Activated naive CD4-positive, alpha-beta T cell treated with anti-CD3 and anti-CD28 coated beads, Interleukin-2, amount 10 ng/mL, durations not matched to agents 7 days and 5 days (primary cell): ENCODE measurements at regions not wholly inside any gene's neighbourhood (a gene's known extent, or its start where the extent isn't known, plus 50 kb on each side); places are given as distances from the start of the nearest gene placed in this dataset.

ENCODE experiments used
- CTCF ChIA-PET: fragments of 350-600 bp; sonication (Branson Sonifier 250); formaldehyde crosslinking; loops from one replicate; lab custom pipeline; 2021; ENCODE audit warnings: antibody characterized with exemption; lab: Charles Lee
- DNase-seq: peaks from one replicate; pipeline ENCODE4 v3.0.0-alpha.2; 2020
- H3K27ac Mint-ChIP-seq: one replicate; pipeline ENCODE4 v1.8.0; 2021; ENCODE audit warnings: mild to moderate bottlenecking, moderate library complexity, mixed read lengths
- H3K27me3 Mint-ChIP-seq: one replicate; pipeline ENCODE4 v1.8.0; 2021; ENCODE audit warnings: mild to moderate bottlenecking, mixed read lengths
- H3K36me3 Mint-ChIP-seq: one replicate; pipeline ENCODE4 v1.8.0; 2021; ENCODE audit warnings: mixed read lengths
- H3K4me1 Mint-ChIP-seq: one replicate; pipeline ENCODE4 v1.8.0; 2021; ENCODE audit warnings: mixed read lengths
- H3K4me3 Mint-ChIP-seq: one replicate; pipeline ENCODE4 v1.8.0; 2021; ENCODE audit warnings: mild to moderate bottlenecking, moderate library complexity, mixed read lengths
- H3K9me3 Mint-ChIP-seq: one replicate; pipeline ENCODE4 v1.8.0; 2021; ENCODE audit warnings: mixed read lengths

DNA sequence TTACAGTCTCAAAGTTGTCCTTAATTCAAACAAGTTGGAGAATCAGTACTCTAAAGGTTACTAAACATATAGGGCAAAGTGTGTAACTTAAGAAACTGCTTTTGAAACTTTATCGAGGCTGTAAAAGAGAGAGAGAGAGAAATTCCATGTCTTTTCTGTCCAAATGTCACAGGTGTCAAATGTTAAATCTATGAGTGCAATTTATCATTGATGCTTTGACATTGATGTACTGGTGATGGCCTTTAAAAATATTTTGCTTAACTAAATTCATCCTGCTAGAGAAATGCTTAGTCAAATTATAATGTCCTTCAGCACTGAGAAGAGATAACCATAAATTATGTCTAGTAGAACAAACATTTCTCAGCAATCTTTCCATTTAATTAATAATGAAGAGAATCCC is 1602.1 kb upstream of the TMEFF2 start:
- Mint-ChIP-seq H3K36me3 (no peaks in the 10 kb centered on the region), H3K4me1 (no peaks in the 10 kb centered on the region), H3K27me3 (no peaks in the 10 kb centered on the region), H3K9me3 (no peaks in the 10 kb centered on the region), H3K4me3 (no peak overlapping the region), H3K27ac (no peak overlapping the region)
- DNase-seq = no peak
- CTCF ChIA-PET = no interaction called here

DNA sequence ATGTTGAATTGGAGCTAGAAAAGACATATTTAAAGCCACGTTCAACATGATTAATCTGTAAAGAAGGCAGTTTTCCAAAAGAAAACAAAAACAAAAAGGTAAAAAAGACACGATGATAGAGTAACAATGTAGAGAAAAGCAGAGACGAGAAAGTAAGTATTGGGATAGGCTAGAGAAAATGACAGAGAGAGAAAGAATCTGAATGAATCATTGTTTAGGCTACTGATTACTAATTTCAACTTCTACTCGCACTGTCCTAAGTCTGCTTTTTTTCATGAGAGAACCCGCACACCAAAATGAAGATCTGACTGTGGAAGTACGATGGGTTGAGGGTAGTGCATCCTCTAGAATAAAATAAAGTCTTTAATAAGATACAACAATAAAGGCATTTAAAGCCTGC is 1599.2 kb upstream of the TMEFF2 start:
- CTCF ChIA-PET = no interaction called here

DNA sequence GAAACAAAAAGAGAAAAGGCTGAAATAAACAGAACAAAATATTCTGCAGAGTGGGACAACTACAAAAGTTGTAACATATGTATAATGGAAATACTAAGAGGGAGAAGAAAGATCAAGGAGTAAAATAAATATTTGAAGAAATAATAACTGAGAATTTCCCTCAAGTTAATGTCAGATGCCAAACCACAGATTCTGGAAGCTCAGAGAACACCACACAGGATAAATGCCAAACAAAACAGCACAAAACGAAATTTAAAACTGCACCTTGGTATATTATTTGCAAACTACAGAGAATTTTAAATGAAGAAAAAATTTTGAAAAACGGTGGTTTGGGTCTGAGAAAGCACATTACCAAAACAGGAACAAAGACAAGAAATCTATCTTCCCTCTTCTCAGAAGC is 1588.9 kb upstream of the TMEFF2 start:
- DNase-seq = no peak
- Mint-ChIP-seq H3K27me3 (no peaks in the 10 kb centered on the region), H3K4me1 (no peaks in the 10 kb centered on the region), H3K9me3 (no peaks in the 10 kb centered on the region), H3K36me3 (no peaks in the 10 kb centered on the region), H3K27ac (no peak overlapping the region), H3K4me3 (no peak overlapping the region)
- CTCF ChIA-PET = no interaction called here

More for the DNA sequence above, 1599.2 kb upstream of the TMEFF2 start:
- no peaks in the 10 kb centered on the region for H3K36me3 Mint-ChIP-seq
- no peaks in the 10 kb centered on the region for H3K4me1 Mint-ChIP-seq
- H3K4me3 Mint-ChIP-seq = no peak overlapping the region
- DNase-seq = no peak
- H3K27ac Mint-ChIP-seq = peak overlapping the region; percentile 29
- no peaks in the 10 kb centered on the region for H3K9me3 Mint-ChIP-seq
- no peaks in the 10 kb centered on the region for H3K27me3 Mint-ChIP-seq

DNA sequence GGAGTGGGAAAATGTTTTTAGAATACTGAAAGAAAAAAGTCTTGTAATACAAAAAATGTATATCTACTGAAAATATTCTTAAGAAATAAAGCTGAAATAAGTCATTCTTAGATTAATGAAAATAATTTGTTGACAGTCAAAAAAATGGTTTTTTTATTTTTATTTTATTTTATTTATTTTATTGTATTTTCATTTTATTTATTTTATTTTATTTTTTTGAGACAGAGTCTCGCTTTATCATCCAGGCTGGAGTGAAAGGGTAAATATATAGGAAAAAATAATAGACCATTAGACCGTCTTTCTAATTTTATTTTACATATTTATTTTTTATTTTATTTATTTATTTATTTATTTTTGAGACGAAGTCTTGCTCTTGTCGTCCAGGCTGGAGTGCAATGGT is 1583.6 kb upstream of the TMEFF2 start:
- no peaks in the 10 kb centered on the region for H3K4me1 Mint-ChIP-seq
- CTCF ChIA-PET = no interaction called here

DNA sequence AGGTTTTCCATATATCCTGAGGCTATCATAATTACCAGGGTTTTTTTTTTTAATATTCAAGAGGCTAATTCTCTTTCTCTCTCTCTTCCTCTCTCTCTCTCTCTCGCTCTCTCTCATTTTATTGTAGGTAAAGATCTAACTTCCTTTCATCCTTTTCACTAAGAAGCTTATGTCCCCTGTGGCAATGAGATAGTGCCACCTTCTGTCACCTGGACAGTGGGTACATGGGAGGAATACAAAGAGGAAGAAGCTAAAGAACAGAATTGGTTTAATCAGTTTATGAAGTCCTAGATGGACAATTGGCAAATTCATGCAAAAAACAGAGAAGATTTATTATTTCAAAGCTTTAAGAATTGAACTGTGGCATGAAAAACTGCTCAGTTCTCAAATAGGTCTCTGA is 1582.3 kb upstream of the TMEFF2 start:
- H3K36me3 Mint-ChIP-seq = no peaks in the 10 kb centered on the region
- H3K9me3 Mint-ChIP-seq = no peaks in the 10 kb centered on the region
- H3K4me3 Mint-ChIP-seq = no peak overlapping the region
- H3K4me1 Mint-ChIP-seq = no peaks in the 10 kb centered on the region
- DNase-seq = no peak
- no peaks in the 10 kb centered on the region for H3K27me3 Mint-ChIP-seq
- no peak overlapping the region for H3K27ac Mint-ChIP-seq
- CTCF ChIA-PET = no interaction called here

More for the DNA sequence above, 1583.6 kb upstream of the TMEFF2 start:
- no peak for DNase-seq
- H3K9me3 Mint-ChIP-seq = no peaks in the 10 kb centered on the region
- H3K4me3 Mint-ChIP-seq = no peak overlapping the region
- no peaks in the 10 kb centered on the region for H3K36me3 Mint-ChIP-seq
- no peaks in the 10 kb centered on the region for H3K27me3 Mint-ChIP-seq
- no peak overlapping the region for H3K27ac Mint-ChIP-seq

DNA sequence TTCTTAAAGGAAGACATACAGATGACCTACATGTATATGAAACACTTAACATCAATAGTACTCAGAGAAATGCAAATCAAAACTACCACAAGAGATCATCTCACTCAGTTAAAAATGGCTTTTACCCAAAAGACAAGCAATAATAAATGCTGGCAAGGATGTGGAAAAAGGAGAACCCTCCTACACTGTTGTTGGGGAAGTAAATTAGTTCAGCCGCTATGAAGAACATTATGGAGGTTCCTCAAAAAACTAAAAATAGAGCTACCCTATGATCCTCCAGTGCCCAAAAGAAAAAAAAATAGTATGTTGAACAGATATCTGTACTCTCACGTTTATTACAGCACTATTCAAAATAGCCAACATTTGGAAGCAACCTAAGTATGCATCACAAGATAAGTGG is 1579.4 kb upstream of the TMEFF2 start:
- no peak for DNase-seq
- CTCF ChIA-PET = no interaction called here
- H3K4me3 Mint-ChIP-seq = no peak overlapping the region
- no peaks in the 10 kb centered on the region for H3K9me3 Mint-ChIP-seq
- H3K36me3 Mint-ChIP-seq = no peaks in the 10 kb centered on the region
- no peaks in the 10 kb centered on the region for H3K27me3 Mint-ChIP-seq
- H3K4me1 Mint-ChIP-seq = no peaks in the 10 kb centered on the region
- no peak overlapping the region for H3K27ac Mint-ChIP-seq

DNA sequence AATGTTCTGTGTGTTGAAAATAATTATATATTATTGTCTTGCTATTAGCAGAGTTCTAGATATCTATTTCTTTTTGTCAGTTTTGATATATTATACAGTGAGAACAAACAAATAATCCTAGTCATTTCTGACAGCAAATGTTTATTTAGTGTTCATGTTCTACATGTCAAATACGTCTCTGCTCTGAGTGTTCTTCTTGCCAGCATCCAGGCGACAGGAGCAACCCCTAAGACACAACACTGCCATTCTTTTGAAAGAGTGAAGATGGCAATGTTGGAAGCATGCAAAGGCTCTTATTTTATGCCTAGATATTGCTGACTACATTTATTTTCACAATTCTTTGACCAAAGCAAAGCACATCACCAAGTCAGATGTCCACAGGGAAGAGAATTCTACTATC is 1556.6 kb upstream of the TMEFF2 start:
- no peak for DNase-seq
- Mint-ChIP-seq H3K9me3 (no peaks in the 10 kb centered on the region), H3K36me3 (no peaks in the 10 kb centered on the region), H3K27me3 (no peaks in the 10 kb centered on the region), H3K4me1 (no peaks in the 10 kb centered on the region), H3K4me3 (no peak overlapping the region), H3K27ac (no peak overlapping the region)
- CTCF ChIA-PET = no interaction called here

GRCh38 chr2:193749485-193749884 is 1554.8 kb upstream of the TMEFF2 start:
- H3K36me3 Mint-ChIP-seq = no peaks in the 10 kb centered on the region
- no peak overlapping the region for H3K4me3 Mint-ChIP-seq
- no peaks in the 10 kb centered on the region for H3K27me3 Mint-ChIP-seq
- no peak overlapping the region for H3K27ac Mint-ChIP-seq
- no peak for DNase-seq
- H3K4me1 Mint-ChIP-seq = no peaks in the 10 kb centered on the region
- no peaks in the 10 kb centered on the region for H3K9me3 Mint-ChIP-seq
- CTCF ChIA-PET = no interaction called here

- Mint-ChIP-seq H3K4me3 (no peak overlapping the region), H3K27me3 (no peaks in the 10 kb centered on the region), H3K36me3 (no peaks in the 10 kb centered on the region), H3K27ac (no peak overlapping the region), H3K4me1 (no peaks in the 10 kb centered on the region), H3K9me3 (peaks cover 4% of the 10 kb centered on the region)
- CTCF ChIA-PET = no interaction called here
- DNase-seq = no peak
Measured at GRCh38 chr2:193743089-193743488, 1548.4 kb upstream of the TMEFF2 start.

DNA sequence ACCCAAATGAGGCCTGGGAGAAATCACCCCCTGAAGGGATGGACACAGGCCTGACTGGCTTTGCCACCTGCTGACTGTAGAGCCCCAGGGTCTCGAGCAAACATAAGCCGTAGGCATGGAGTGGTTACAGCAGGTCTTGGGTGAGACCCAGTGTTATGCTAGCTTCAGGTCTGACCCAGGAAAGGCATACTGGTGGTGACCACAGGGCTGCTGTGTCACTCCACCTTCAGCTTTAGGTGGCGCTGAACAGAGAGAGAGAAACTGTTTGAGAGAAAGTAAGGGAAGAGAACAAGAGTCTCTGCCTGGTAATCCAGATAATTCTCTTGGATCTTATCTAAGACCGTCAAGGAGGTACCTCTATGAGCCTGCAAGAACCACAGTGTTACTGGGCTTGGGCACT is 1544.2 kb upstream of the TMEFF2 start:
- DNase-seq = no peak
- Mint-ChIP-seq H3K27ac (no peak overlapping the region), H3K4me3 (no peak overlapping the region), H3K36me3 (no peaks in the 10 kb centered on the region), H3K4me1 (no peaks in the 10 kb centered on the region), H3K9me3 (peaks cover 2% of the 10 kb centered on the region), H3K27me3 (no peaks in the 10 kb centered on the region)
- CTCF ChIA-PET = no interaction called here

DNA sequence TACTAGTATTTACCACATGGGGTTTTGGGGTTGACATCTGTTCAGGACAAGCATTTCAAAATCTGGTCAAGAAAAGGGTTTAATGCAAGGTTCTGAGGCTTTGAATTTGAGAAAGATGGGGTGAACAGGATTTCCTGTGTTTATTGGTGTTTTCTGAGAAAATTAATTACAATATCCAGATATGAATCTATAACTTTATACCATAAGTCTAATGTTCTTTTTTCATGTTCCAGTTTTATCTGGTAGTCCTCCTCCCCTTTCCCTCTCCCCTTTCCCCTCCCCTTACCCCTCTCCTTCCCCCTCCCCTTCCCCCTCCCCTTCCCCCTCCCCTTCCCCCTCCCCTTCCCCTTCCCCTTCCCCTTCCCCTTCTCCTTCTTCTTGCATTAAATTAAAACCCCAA is 1518.2 kb upstream of the TMEFF2 start:
- CTCF ChIA-PET = no interaction called here
- no peak overlapping the region for H3K27ac Mint-ChIP-seq
- H3K9me3 Mint-ChIP-seq = peaks cover 5% of the 10 kb centered on the region
- no peaks in the 10 kb centered on the region for H3K36me3 Mint-ChIP-seq
- no peaks in the 10 kb centered on the region for H3K27me3 Mint-ChIP-seq
- no peaks in the 10 kb centered on the region for H3K4me1 Mint-ChIP-seq
- no peak overlapping the region for H3K4me3 Mint-ChIP-seq
- DNase-seq = no peak

GRCh38 chr2:193703411-193703810 is 1508.7 kb upstream of the TMEFF2 start:
- Mint-ChIP-seq H3K27ac (no peak overlapping the region), H3K4me1 (no peaks in the 10 kb centered on the region), H3K9me3 (no peaks in the 10 kb centered on the region), H3K27me3 (no peaks in the 10 kb centered on the region), H3K4me3 (no peak overlapping the region), H3K36me3 (no peaks in the 10 kb centered on the region)
- DNase-seq = no peak
- CTCF ChIA-PET = no interaction called here

GRCh38 chr2:193701484-193701883 is 1506.8 kb upstream of the TMEFF2 start:
- H3K36me3 Mint-ChIP-seq = no peaks in the 10 kb centered on the region
- H3K27ac Mint-ChIP-seq = no peak overlapping the region
- DNase-seq = no peak
- no peaks in the 10 kb centered on the region for H3K4me1 Mint-ChIP-seq
- no peaks in the 10 kb centered on the region for H3K9me3 Mint-ChIP-seq
- H3K4me3 Mint-ChIP-seq = no peak overlapping the region
- no peaks in the 10 kb centered on the region for H3K27me3 Mint-ChIP-seq
- CTCF ChIA-PET = no interaction called here

DNA sequence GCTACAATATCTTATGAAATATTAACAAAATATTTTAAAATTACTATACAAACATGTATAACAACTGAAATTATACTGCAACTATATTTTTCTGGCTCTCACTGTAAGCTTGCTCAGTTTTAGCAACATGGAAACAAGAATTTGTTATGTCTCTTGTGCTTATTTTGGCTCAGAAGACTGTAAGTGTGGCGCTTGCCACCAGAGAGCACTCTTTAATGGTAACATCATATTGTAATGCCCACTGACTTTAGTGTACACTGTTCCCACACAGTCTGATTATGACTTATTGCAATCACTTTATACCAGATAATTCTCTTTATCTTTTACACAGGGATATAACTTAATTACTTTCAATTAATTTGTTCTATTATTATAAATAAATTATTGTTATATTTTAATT is 1500.6 kb upstream of the TMEFF2 start:
- no peaks in the 10 kb centered on the region for H3K36me3 Mint-ChIP-seq
- H3K9me3 Mint-ChIP-seq = no peaks in the 10 kb centered on the region
- CTCF ChIA-PET = no interaction called here
- H3K4me1 Mint-ChIP-seq = no peaks in the 10 kb centered on the region
- DNase-seq = no peak
- no peak overlapping the region for H3K4me3 Mint-ChIP-seq
- H3K27ac Mint-ChIP-seq = no peak overlapping the region
- H3K27me3 Mint-ChIP-seq = no peaks in the 10 kb centered on the region

- Mint-ChIP-seq H3K4me3 (no peak overlapping the region), H3K9me3 (no peaks in the 10 kb centered on the region), H3K4me1 (no peaks in the 10 kb centered on the region), H3K27me3 (no peaks in the 10 kb centered on the region), H3K36me3 (no peaks in the 10 kb centered on the region), H3K27ac (no peak overlapping the region)
- CTCF ChIA-PET = no interaction called here
- DNase-seq = no peak
Measured at GRCh38 chr2:193693758-193694157, 1499.0 kb upstream of the TMEFF2 start.

- DNase-seq = no peak
- Mint-ChIP-seq H3K4me3 (no peak overlapping the region), H3K36me3 (no peaks in the 10 kb centered on the region), H3K9me3 (no peaks in the 10 kb centered on the region), H3K4me1 (no peaks in the 10 kb centered on the region), H3K27ac (no peak overlapping the region), H3K27me3 (no peaks in the 10 kb centered on the region)
- CTCF ChIA-PET = no interaction called here
Measured at GRCh38 chr2:193690572-193690971, 1495.8 kb upstream of the TMEFF2 start.
